Fibroblast of the aortic adventitia (primary cell): ENCODE measurements at regions not wholly inside any gene's neighbourhood (a gene's known extent, or its start where the extent isn't known, plus 50 kb on each side); places are given as distances from the start of the nearest gene placed in this dataset.

ENCODE experiments used
- DNase-seq: peaks from one replicate; pipeline ENCODE4 v3.0.0-alpha.2; 2010; ENCODE audit warnings: low read depth
- H3K4me3 ChIP-seq: 2 replicates; pipeline ENCODE4 v1.5.1; 2011; ENCODE audit warnings: low read depth, mild to moderate bottlenecking, control low read depth, low read length, moderate library complexity
- CTCF ChIP-seq: IDR thresholded peaks from 2 replicates; pipeline ENCODE4 v1.5.1; 2011; ENCODE audit warnings: mild to moderate bottlenecking, low read length, control low read depth, inconsistent platforms; ENCODE audit not compliant: insufficient read depth

GRCh38 chr2:150136401-150136800 lies 351.1 kb downstream of the RND3 start:
- TF ChIP-seq CTCF, result peak; percentile 7
- peak; percentile 29 for DNase-seq
- no peak overlapping the region for H3K4me3 ChIP-seq

GRCh38 chr2:150135223-150135883 lies 352.1 kb downstream of the RND3 start:
- no peak overlapping the region for H3K4me3 ChIP-seq
- DNase-seq, result peak; percentile 61
- no peak for TF ChIP-seq CTCF

GRCh38 chr2:150134223-150134857 lies 353.1 kb downstream of the RND3 start:
- peak; percentile 74 for DNase-seq
- no peak overlapping the region for H3K4me3 ChIP-seq
- TF ChIP-seq CTCF, result no peak

GRCh38 chr2:150133623-150134022 lies 353.8 kb downstream of the RND3 start:
- peak; percentile 90 for DNase-seq
- H3K4me3 ChIP-seq, result no peak overlapping the region
- TF ChIP-seq CTCF, result no peak

- TF ChIP-seq CTCF, result no peak
- H3K4me3 ChIP-seq, result no peak overlapping the region
- no peak for DNase-seq
These were observed 357.4 kb downstream of the RND3 start for GRCh38 chr2:150129921-150130575.

GRCh38 chr2:150127995-150128394 lies 359.5 kb downstream of the RND3 start:
- TF ChIP-seq CTCF, result no peak
- peak; percentile 75 for DNase-seq
- H3K4me3 ChIP-seq, result no peak overlapping the region
